ENCODE measurements at regions not wholly inside any gene's neighbourhood (a gene's known extent, or its start where the extent isn't known, plus 50 kb on each side); places are given as distances from the start of the nearest gene placed in this dataset.
"Not testable (repeated sequence)": the region's sequence is repeated elsewhere in the genome, so short reads cannot be mapped to it uniquely, and the experiment has no call there.

- DNase-seq = no peak
Measured at GRCh38 chr12:69131077-69131476, 108.3 kb upstream of the CPSF6 start.

- DNase-seq = no peak
Measured at GRCh38 chr12:69136931-69137613, 102.3 kb upstream of the CPSF6 start.

GRCh38 chr12:69141074-69141473 lies 98.3 kb upstream of the CPSF6 start:
- DNase-seq = no peak

GRCh38 chr12:69149270-69149669 lies 90.1 kb upstream of the CPSF6 start:
- no peak for DNase-seq

- DNase-seq = no peak
Measured at GRCh38 chr12:69150083-69150795, 89.1 kb upstream of the CPSF6 start.

- DNase-seq = no peak
Measured at GRCh38 chr12:69150796-69151127, 88.6 kb upstream of the CPSF6 start.

- no peak for DNase-seq
Measured at GRCh38 chr12:69151254-69151764, 88.1 kb upstream of the CPSF6 start.

GRCh38 chr12:69154585-69155363 lies 84.6 kb upstream of the CPSF6 start:
- peak; percentile 46 for DNase-seq

- DNase-seq = peak; percentile 71
Measured at GRCh38 chr12:69157023-69157655, 82.2 kb upstream of the CPSF6 start.

- peak; percentile 14 for DNase-seq
Measured at GRCh38 chr12:69161829-69162228, 77.5 kb upstream of the CPSF6 start.

GRCh38 chr12:69163681-69164362 lies 75.5 kb upstream of the CPSF6 start:
- no peak for DNase-seq

GRCh38 chr12:69167648-69168165 lies 71.7 kb upstream of the CPSF6 start:
- no peak for DNase-seq

GRCh38 chr12:69168363-69168762 lies 71.0 kb upstream of the CPSF6 start:
- no peak for DNase-seq

- DNase-seq = no peak
Measured at GRCh38 chr12:69168828-69169227, 70.5 kb upstream of the CPSF6 start.

- no peak for DNase-seq
Measured at GRCh38 chr12:69170293-69170692, 69.1 kb upstream of the CPSF6 start.

- DNase-seq = no peak
Measured at GRCh38 chr12:69171881-69172280, 67.5 kb upstream of the CPSF6 start.

GRCh38 chr12:69172491-69172890 lies 66.9 kb upstream of the CPSF6 start:
- DNase-seq = no peak

- no peak for DNase-seq
Measured at GRCh38 chr12:69173368-69173767, 66.0 kb upstream of the CPSF6 start.

- no peak for DNase-seq
Measured at GRCh38 chr12:69179786-69180185, 59.6 kb upstream of the CPSF6 start.

GRCh38 chr12:69187572-69187971 lies 51.8 kb upstream of the CPSF6 start:
- DNase-seq = not testable (repeated sequence)

- DNase-seq = peak; percentile 3
Measured at GRCh38 chr12:69189378-69189978, 49.9 kb upstream of the CPSF6 start.

All from fibroblast of skin of right biceps (primary cell).